ENCODE measurements at regions not wholly inside any gene's neighbourhood (a gene's known extent, or its start where the extent isn't known, plus 50 kb on each side); places are given as distances from the start of the nearest gene placed in this dataset.

- H3K9me3 Mint-ChIP-seq (ENCODE audit: insufficient read depth) = no peaks in the 10 kb centered on the region
- no peaks in the 10 kb centered on the region for H3K27me3 Mint-ChIP-seq
- H3K27ac Mint-ChIP-seq = no peak overlapping the region
- intact Hi-C loops (cut with micrococcal nuclease) = no loop called here
- Histone ChIP-seq H4K20me1 (ENCODE audit: control insufficient read depth, insufficient read depth, low read length, poor library complexity, severe bottlenecking) (no peaks in the 10 kb centered on the region), H3K9ac (ENCODE audit: low read length) (no peak overlapping the region), H2AFZ (ENCODE audit: insufficient read depth, low read depth, low read length, poor library complexity, severe bottlenecking) (no peak overlapping the region), H3K36me3 (replicated peaks in 1 of 2; ENCODE audit: control extremely low read depth in 1 of 2, control insufficient read depth in 1 of 2, extremely low read depth in 1 of 2, insufficient read depth in 2 of 2, low read length in 1 of 2) (no peaks in the 10 kb centered on the region), H3K79me2 (ENCODE audit: control insufficient read depth, insufficient read depth, low read length) (no peaks in the 10 kb centered on the region), H3K27ac (ENCODE audit: low read length in 2 of 2) (no peak overlapping the region), H3K4me1 (ENCODE audit: control insufficient read depth in 2 of 2, insufficient read depth in 2 of 2, low read length in 2 of 2) (no peaks in the 10 kb centered on the region), H3K27me3 (replicated peaks in 1 of 4; ENCODE audit: control extremely low read depth in 1 of 4, control insufficient read depth in 3 of 4, insufficient read depth in 4 of 4, low read length in 3 of 4) (no peaks in the 10 kb centered on the region), H3K4me3 (ENCODE audit: control extremely low read depth in 1 of 5, extremely low read depth in 1 of 5, insufficient read depth in 1 of 5, low read depth in 2 of 5, low read length in 4 of 5) (no peak overlapping the region), H3K9me3 (ENCODE audit: control extremely low read depth in 1 of 3, control insufficient read depth in 2 of 3, insufficient read depth in 1 of 3, low read length in 2 of 3) (no peaks in the 10 kb centered on the region), H3K4me2 (replicated peaks; ENCODE audit: low read depth, low read length, poor library complexity, severe bottlenecking) (no peak overlapping the region)
- ChIA-PET POLR2A (no interaction called here), CTCF (no interaction called here)
- TF ChIP-seq EZH2 (IDR thresholded peaks at IDR 0.05; ENCODE audit: borderline replicate concordance, insufficient read depth, low read depth, low read length, poor library complexity, severe bottlenecking) (no peak), CTCF (IDR thresholded peaks at IDR 0.05) (no peak)
- no peak for ATAC-seq (ENCODE audit: low read depth)
- no peaks in the 10 kb centered on the region for H3K4me1 Mint-ChIP-seq
- DNase-seq = no peak
- H3K4me3 Mint-ChIP-seq = no peak overlapping the region
Observed at GRCh38 chr13:80599765-80600164, 258.8 kb upstream of the SPRY2 start.

GRCh38 chr13:80598189-80598588 is 257.3 kb upstream of the SPRY2 start:
- Mint-ChIP-seq H3K27ac (no peak overlapping the region), H3K4me3 (no peak overlapping the region), H3K9me3 (ENCODE audit: insufficient read depth) (no peaks in the 10 kb centered on the region), H3K27me3 (no peaks in the 10 kb centered on the region), H3K4me1 (no peaks in the 10 kb centered on the region)
- Histone ChIP-seq H3K9me3 (ENCODE audit: control extremely low read depth in 1 of 3, control insufficient read depth in 2 of 3, insufficient read depth in 1 of 3, low read length in 2 of 3) (no peaks in the 10 kb centered on the region), H3K79me2 (ENCODE audit: control insufficient read depth, insufficient read depth, low read length) (no peaks in the 10 kb centered on the region), H3K4me1 (ENCODE audit: control insufficient read depth in 2 of 2, insufficient read depth in 2 of 2, low read length in 2 of 2) (no peaks in the 10 kb centered on the region), H3K4me3 (ENCODE audit: control extremely low read depth in 1 of 5, extremely low read depth in 1 of 5, insufficient read depth in 1 of 5, low read depth in 2 of 5, low read length in 4 of 5) (no peak overlapping the region), H3K27me3 (replicated peaks in 1 of 4; ENCODE audit: control extremely low read depth in 1 of 4, control insufficient read depth in 3 of 4, insufficient read depth in 4 of 4, low read length in 3 of 4) (no peaks in the 10 kb centered on the region), H4K20me1 (ENCODE audit: control insufficient read depth, insufficient read depth, low read length, poor library complexity, severe bottlenecking) (no peaks in the 10 kb centered on the region), H3K9ac (ENCODE audit: low read length) (no peak overlapping the region), H2AFZ (ENCODE audit: insufficient read depth, low read depth, low read length, poor library complexity, severe bottlenecking) (no peak overlapping the region), H3K36me3 (replicated peaks in 1 of 2; ENCODE audit: control extremely low read depth in 1 of 2, control insufficient read depth in 1 of 2, extremely low read depth in 1 of 2, insufficient read depth in 2 of 2, low read length in 1 of 2) (no peaks in the 10 kb centered on the region), H3K4me2 (replicated peaks; ENCODE audit: low read depth, low read length, poor library complexity, severe bottlenecking) (no peak overlapping the region), H3K27ac (ENCODE audit: low read length in 2 of 2) (no peak overlapping the region)
- ChIA-PET CTCF (no interaction called here), POLR2A (no interaction called here)
- TF ChIP-seq CTCF (IDR thresholded peaks at IDR 0.05) (no peak), EZH2 (IDR thresholded peaks at IDR 0.05; ENCODE audit: borderline replicate concordance, insufficient read depth, low read depth, low read length, poor library complexity, severe bottlenecking) (no peak)
- 93% methylated on average over 3 of the region's 3 CpGs for WGBS (ENCODE audit: insufficient coverage)
- DNase-seq = no peak
- intact Hi-C loops (cut with micrococcal nuclease) = no loop called here
- ATAC-seq (ENCODE audit: low read depth) = no peak
